GM23248 (cell line): ENCODE measurements at regions not wholly inside any gene's neighbourhood (a gene's known extent, or its start where the extent isn't known, plus 50 kb on each side); places are given as distances from the start of the nearest gene placed in this dataset.

ENCODE experiments used
- DNase-seq: peaks from one replicate; pipeline ENCODE4 v3.0.0-alpha.2; 2015
- H2AFZ ChIP-seq: fragments of 200-600 bp; sonication (generic); 2 replicates; pipeline ENCODE4 v1.6.1; 2016; ENCODE audit warnings: antibody characterized with exemption
- H3F3A ChIP-seq: fragments of 200-600 bp; sonication (generic); 2 replicates; pipeline ENCODE4 v1.6.1; 2016; ENCODE audit warnings: mild to moderate bottlenecking, antibody characterized with exemption, mixed run types; ENCODE audit not compliant: insufficient read depth
- H3K27ac ChIP-seq: fragments of 200-600 bp; sonication (generic); 2 replicates; pipeline ENCODE4 v1.5.1; 2016; ENCODE audit warnings: mild to moderate bottlenecking
- H3K27me3 ChIP-seq: fragments of 200-600 bp; sonication (generic); replicated peaks from 2 replicates; pipeline ENCODE4 v1.6.1; 2016; ENCODE audit warnings: mild to moderate bottlenecking; ENCODE audit not compliant: insufficient read depth
- H3K36me3 ChIP-seq: fragments of 200-600 bp; sonication (generic); 2 replicates; pipeline ENCODE4 v1.6.1; 2016; ENCODE audit warnings: low read depth, mild to moderate bottlenecking
- H3K4me1 ChIP-seq: fragments of 200-600 bp; sonication (generic); 2 replicates; pipeline ENCODE4 v1.6.1; 2016; ENCODE audit warnings: mild to moderate bottlenecking; ENCODE audit not compliant: insufficient read depth
- H3K4me2 ChIP-seq: fragments of 200-600 bp; sonication (generic); one replicate; pipeline ENCODE4 v1.6.1; 2016; ENCODE audit warnings: mild to moderate bottlenecking; ENCODE audit not compliant: unreplicated experiment
- H3K4me3 ChIP-seq: fragments of 200-600 bp; sonication (generic); 2 replicates; pipeline ENCODE4 v1.5.1; 2016; ENCODE audit warnings: mild to moderate bottlenecking
- H3K79me2 ChIP-seq: fragments of 200-600 bp; sonication (generic); 2 replicates; pipeline ENCODE4 v1.6.1; 2016; ENCODE audit warnings: mild to moderate bottlenecking; ENCODE audit not compliant: insufficient read depth
- H3K9ac ChIP-seq: fragments of 200-600 bp; sonication (generic); 2 replicates; pipeline ENCODE4 v1.6.1; 2016; ENCODE audit warnings: mild to moderate bottlenecking
- H3K9me2 ChIP-seq: fragments of 200-600 bp; sonication (generic); 2 replicates; pipeline ENCODE4 v1.6.1; 2016; ENCODE audit warnings: mixed run types, mild to moderate bottlenecking, moderate library complexity; ENCODE audit not compliant: insufficient read depth
- H3K9me3 ChIP-seq: fragments of 200-600 bp; sonication (generic); one replicate; pipeline ENCODE4 v1.6.1; 2017; ENCODE audit warnings: low read depth
- H4K20me1 ChIP-seq: fragments of 200-600 bp; sonication (generic); 2 replicates; pipeline ENCODE4 v1.6.0; 2016; ENCODE audit not compliant: insufficient read depth
- EZH2 ChIP-seq: fragments of 200-600 bp; sonication (generic); IDR thresholded peaks from 2 replicates; pipeline ENCODE4 v1.6.1; 2018; ENCODE audit warnings: antibody characterized with exemption, mild to moderate bottlenecking; ENCODE audit not compliant: insufficient read depth, poor library complexity, severe bottlenecking
- EZH2phosphoT487 ChIP-seq: fragments of 200-600 bp; sonication (generic); IDR thresholded peaks from 2 replicates; pipeline ENCODE4 v1.6.1; 2018; ENCODE audit warnings: antibody characterized with exemption, moderate library complexity, mild to moderate bottlenecking, low read depth; ENCODE audit not compliant: insufficient read depth
- WGBS, 2 experiments: methylation state at CpG; one replicate each; pipeline ENCODE4 v1.1.6; 2015 to 2017; ENCODE audit warnings: low lambda C conversion rate in 2 of 2, low coverage in 1 of 2; ENCODE audit errors: missing lambda C conversion rate in 2 of 2; 5-methylcytosine and 5-hydroxymethylcytosine counted together
- in situ Hi-C: fragments of 300-500 bp; cut with MboI; formaldehyde crosslinking; loops from 2 replicates; pipeline ENCODE4 v1.15.0; 2020

DNA sequence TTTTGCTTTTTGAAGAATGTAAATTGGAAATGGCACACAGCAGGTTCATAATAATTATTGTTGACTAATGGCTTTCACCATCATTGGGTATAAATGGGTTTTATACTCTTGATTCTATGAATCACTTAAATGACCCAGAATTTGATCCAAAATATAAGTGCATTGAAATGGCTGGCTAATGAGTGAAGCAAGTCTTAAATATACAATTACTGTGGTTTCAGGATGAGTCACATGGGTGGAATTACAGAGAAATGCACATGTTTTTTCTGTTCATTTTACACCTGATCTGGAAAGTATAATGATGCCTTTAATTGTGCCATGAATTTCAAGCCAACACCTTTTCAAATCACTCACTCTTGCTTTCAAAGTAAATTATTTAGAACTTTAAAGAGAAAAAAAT is 380.8 kb upstream of the CD180 start:
- H3K4me1 ChIP-seq: peaks cover 5% of the 10 kb centered on the region; the same call in 1 of the 2 replicates
- no peak overlapping the region for H3K27ac ChIP-seq
- no peaks in the 10 kb centered on the region for H3F3A ChIP-seq
- H3K9ac ChIP-seq: no peak overlapping the region
- no peak overlapping the region for H2AFZ ChIP-seq
- no peaks in the 10 kb centered on the region for H3K9me2 ChIP-seq
- H3K27me3 ChIP-seq: no peaks in the 10 kb centered on the region
- no peak for TF ChIP-seq EZH2phosphoT487
- TF ChIP-seq EZH2: no peak
- DNase-seq: peak; percentile 26
- H3K79me2 ChIP-seq: no peaks in the 10 kb centered on the region
- H3K4me3 ChIP-seq: no peak overlapping the region
- in situ Hi-C loops: no loop called here
- H3K4me2 ChIP-seq: no peak overlapping the region
- no peaks in the 10 kb centered on the region for H3K9me3 ChIP-seq
- H4K20me1 ChIP-seq: no peaks in the 10 kb centered on the region
- H3K36me3 ChIP-seq: no peaks in the 10 kb centered on the region

DNA sequence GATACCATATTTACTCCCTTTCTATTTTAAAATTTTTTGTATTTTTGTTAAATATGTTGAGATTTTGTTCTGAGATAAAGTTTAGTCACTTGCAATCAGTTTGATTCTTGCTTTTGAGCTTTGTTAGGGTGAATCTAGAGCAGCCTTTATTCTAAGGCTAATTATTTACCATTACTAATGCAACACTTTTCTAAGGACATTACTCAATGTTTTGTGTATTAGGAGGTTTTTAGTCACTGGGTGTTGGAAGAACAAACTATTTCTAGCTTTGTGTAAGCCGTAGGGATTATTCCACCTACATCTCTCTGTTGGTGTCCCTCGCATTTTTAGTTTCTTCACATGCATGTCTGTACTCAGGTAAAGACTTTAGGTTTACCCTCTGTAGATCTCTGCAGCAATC is 379.5 kb upstream of the CD180 start:
- no peaks in the 10 kb centered on the region for H3K9me2 ChIP-seq
- H3K4me1 ChIP-seq: peaks cover 5% of the 10 kb centered on the region; the same call in 1 of the 2 replicates
- H3K27me3 ChIP-seq: no peaks in the 10 kb centered on the region
- no peak overlapping the region for H3K4me3 ChIP-seq
- H3F3A ChIP-seq: no peaks in the 10 kb centered on the region
- in situ Hi-C loops: no loop called here
- H2AFZ ChIP-seq: no peak overlapping the region
- no peaks in the 10 kb centered on the region for H3K36me3 ChIP-seq
- H3K9ac ChIP-seq: no peak overlapping the region
- H3K4me2 ChIP-seq: no peak overlapping the region
- no peaks in the 10 kb centered on the region for H3K79me2 ChIP-seq
- no peaks in the 10 kb centered on the region for H3K9me3 ChIP-seq
- no peak for DNase-seq
- H3K27ac ChIP-seq: no peak overlapping the region
- TF ChIP-seq EZH2: no peak
- TF ChIP-seq EZH2phosphoT487: no peak
- WGBS, 2 experiments: 78 to 82% methylated on average over 2 of the region's 2 CpGs
- H4K20me1 ChIP-seq: no peaks in the 10 kb centered on the region

DNA sequence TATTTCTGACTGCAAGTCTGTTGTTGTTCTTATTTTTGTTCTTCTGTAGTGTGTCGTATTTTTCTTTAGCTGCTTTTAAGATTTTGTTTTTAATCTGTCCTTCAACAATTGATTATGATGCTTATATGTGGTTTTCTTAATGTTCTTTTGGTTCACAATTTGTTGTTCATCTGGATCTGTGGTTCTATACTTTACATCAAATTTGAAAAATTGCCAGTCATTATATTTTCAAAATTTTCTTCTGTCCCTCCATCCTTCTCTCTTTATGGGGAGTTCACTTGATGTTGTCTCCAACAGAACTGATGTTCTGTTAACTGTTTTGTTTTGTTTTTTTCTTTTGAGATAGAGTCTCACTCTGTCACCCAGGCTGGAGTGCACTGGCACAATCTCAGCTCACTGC is 378.5 kb upstream of the CD180 start:
- H3K79me2 ChIP-seq: no peaks in the 10 kb centered on the region
- H2AFZ ChIP-seq: no peak overlapping the region
- no peaks in the 10 kb centered on the region for H3K27me3 ChIP-seq
- no peaks in the 10 kb centered on the region for H3K9me2 ChIP-seq
- TF ChIP-seq EZH2 (no peak), EZH2phosphoT487 (no peak)
- no peaks in the 10 kb centered on the region for H3K9me3 ChIP-seq
- H3K4me3 ChIP-seq: no peak overlapping the region
- no peak overlapping the region for H3K9ac ChIP-seq
- H4K20me1 ChIP-seq: no peaks in the 10 kb centered on the region
- peaks cover 5% of the 10 kb centered on the region; the same call in 1 of the 2 replicates for H3K4me1 ChIP-seq
- no peak overlapping the region for H3K4me2 ChIP-seq
- in situ Hi-C loops: no loop called here
- no peaks in the 10 kb centered on the region for H3F3A ChIP-seq
- WGBS, 2 experiments: 82 to 90% methylated on average over 1 of the region's 1 CpG
- no peak overlapping the region for H3K27ac ChIP-seq
- DNase-seq: no peak
- H3K36me3 ChIP-seq: no peaks in the 10 kb centered on the region

DNA sequence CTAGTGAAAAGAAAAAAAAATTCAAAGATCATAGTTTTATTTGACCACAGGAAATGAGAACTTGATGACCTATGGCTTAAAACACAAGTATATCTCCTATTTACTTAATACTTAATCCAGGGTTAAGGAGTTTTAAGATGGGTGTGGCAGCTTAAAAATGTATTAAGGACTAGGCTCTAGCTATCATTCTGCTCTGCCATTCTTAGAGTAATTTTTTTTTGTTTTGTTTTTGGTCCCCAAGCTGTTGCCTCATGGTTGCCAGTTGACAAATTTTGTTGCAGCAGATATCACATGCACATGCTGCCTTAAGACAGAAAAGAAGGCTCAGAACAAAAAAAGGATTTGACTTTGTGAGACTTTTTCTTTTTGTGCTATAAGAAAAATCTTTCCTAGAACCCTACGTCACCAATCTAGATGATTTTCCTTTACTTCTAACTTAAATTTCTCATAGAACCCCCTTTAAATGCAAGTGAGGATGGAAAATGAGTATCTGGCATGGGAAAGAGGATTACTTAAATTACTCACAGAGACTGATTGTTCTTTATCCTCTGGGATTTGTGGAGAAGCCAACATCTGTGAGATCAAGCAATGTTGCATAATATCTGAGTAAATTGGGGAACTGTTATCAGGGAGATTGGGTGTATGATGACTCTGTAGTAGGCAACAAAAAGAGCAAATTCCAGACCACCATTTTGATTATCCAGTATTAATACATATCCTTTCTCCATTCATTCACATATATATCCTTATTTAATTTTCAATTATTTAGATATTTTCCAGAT is 364.7 kb upstream of the CD180 start:
- H3K4me3 ChIP-seq: no peak overlapping the region
- no peaks in the 10 kb centered on the region for H3K4me1 ChIP-seq
- no peak for DNase-seq
- TF ChIP-seq EZH2 (no peak), EZH2phosphoT487 (no peak)
- in situ Hi-C loops: no loop called here
- H3K9me3 ChIP-seq: no peaks in the 10 kb centered on the region
- no peak overlapping the region for H3K9ac ChIP-seq
- no peak overlapping the region for H3K27ac ChIP-seq
- no peak overlapping the region for H3K4me2 ChIP-seq
- no peaks in the 10 kb centered on the region for H3K9me2 ChIP-seq
- H4K20me1 ChIP-seq: no peaks in the 10 kb centered on the region
- no peaks in the 10 kb centered on the region for H3F3A ChIP-seq
- H3K27me3 ChIP-seq: no peaks in the 10 kb centered on the region
- H3K36me3 ChIP-seq: no peaks in the 10 kb centered on the region
- H2AFZ ChIP-seq: no peak overlapping the region
- WGBS, 2 experiments: 78 to 83% methylated on average over 1 of the region's 1 CpG
- no peaks in the 10 kb centered on the region for H3K79me2 ChIP-seq

DNA sequence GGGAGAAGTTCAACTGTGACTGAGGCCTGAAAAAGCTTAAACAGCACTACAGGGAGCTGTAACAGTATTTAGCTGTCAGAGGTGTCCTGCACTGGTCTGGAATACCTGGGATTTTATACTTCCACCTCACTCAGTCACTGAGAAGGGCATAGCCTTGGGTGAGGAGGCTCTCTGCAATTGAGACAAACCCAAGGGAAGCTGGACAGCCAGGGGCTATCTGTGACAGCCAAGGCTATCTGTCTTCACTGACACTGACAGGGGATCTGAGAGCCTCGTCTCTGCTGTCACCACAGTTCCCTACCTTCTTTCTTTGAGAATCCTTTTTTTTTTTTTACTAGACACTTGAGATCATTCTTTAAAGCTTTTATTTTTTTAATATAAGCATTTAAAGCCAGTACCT is 356.2 kb upstream of the CD180 start:
- no peaks in the 10 kb centered on the region for H3K79me2 ChIP-seq
- no peaks in the 10 kb centered on the region for H3K4me1 ChIP-seq
- DNase-seq: no peak
- no peak overlapping the region for H3K9ac ChIP-seq
- H3K36me3 ChIP-seq: no peaks in the 10 kb centered on the region
- no peaks in the 10 kb centered on the region for H4K20me1 ChIP-seq
- no peak overlapping the region for H2AFZ ChIP-seq
- H3K27me3 ChIP-seq: no peaks in the 10 kb centered on the region
- H3F3A ChIP-seq: no peaks in the 10 kb centered on the region
- no peaks in the 10 kb centered on the region for H3K9me3 ChIP-seq
- no peak overlapping the region for H3K27ac ChIP-seq
- no peak for TF ChIP-seq EZH2
- no peak for TF ChIP-seq EZH2phosphoT487
- in situ Hi-C loops: no loop called here
- H3K4me3 ChIP-seq: no peak overlapping the region
- H3K4me2 ChIP-seq: no peak overlapping the region
- H3K9me2 ChIP-seq: no peaks in the 10 kb centered on the region
- WGBS, 2 experiments: 90 to 95% methylated on average over 1 of the region's 1 CpG
